ENCODE measurements at regions not wholly inside any gene's neighbourhood (a gene's known extent, or its start where the extent isn't known, plus 50 kb on each side); places are given as distances from the start of the nearest gene placed in this dataset.

DNA sequence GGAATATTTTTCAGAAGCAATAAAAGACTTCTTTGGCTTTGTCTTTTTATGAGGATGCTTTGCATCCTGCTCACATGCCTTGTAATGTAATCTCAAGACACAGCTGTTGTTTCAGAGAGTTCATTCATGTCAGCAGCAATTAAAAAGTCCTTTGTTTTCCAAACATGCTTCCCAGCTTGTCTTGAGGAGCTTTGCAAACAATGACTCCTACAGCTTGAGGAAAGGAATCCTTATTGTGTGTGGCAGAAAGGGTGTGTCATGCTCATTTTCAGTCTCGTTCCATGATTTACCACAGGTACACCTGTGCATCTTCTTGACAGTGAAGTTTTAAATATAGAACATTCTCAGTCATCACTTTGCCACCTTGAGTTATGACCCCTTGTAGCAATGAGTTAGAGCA, 139.2 kb upstream of the AADAT start:
- peak; percentile 66 for DNase-seq
- Histone ChIP-seq H3K27me3 (replicated peaks; ENCODE audit: insufficient read depth, low read length) (no peaks in the 10 kb centered on the region), H2AFZ (ENCODE audit: low read length) (no peak overlapping the region), H3K9me3 (replicated peaks; ENCODE audit: insufficient read depth, low read length) (no peaks in the 10 kb centered on the region), H3K79me2 (ENCODE audit: low read length) (no peaks in the 10 kb centered on the region), H3K9ac (ENCODE audit: low read length) (peak overlapping the region; percentile 23; the same call in 1 of the 2 replicates), H3K4me2 (ENCODE audit: low read depth, low read length) (peak overlapping the region; percentile 57), H3K4me1 (ENCODE audit: low read length) (peaks cover 54% of the 10 kb centered on the region), H3F3A (ENCODE audit: insufficient read depth, low read length) (peaks cover 16% of the 10 kb centered on the region), H3K36me3 (replicated peaks; ENCODE audit: insufficient read depth, low read length) (no peaks in the 10 kb centered on the region), H3K4me3 (ENCODE audit: low read length) (no peak overlapping the region), H3K9me2 (replicated peaks; ENCODE audit: insufficient read depth, low read length) (no peaks in the 10 kb centered on the region), H4K20me1 (ENCODE audit: insufficient read depth, low read length) (no peaks in the 10 kb centered on the region), H3K27ac (ENCODE audit: low read length) (peak overlapping the region; percentile 80)
- TF ChIP-seq EZH2phosphoT487 (IDR thresholded peaks at IDR 0.05; ENCODE audit: low read length): no peak
- TF ChIP-seq EZH2 (optimal IDR thresholded peaks at IDR 0.05; ENCODE audit: low read depth, low read length): no peak
- TF ChIP-seq, protein P1, sequence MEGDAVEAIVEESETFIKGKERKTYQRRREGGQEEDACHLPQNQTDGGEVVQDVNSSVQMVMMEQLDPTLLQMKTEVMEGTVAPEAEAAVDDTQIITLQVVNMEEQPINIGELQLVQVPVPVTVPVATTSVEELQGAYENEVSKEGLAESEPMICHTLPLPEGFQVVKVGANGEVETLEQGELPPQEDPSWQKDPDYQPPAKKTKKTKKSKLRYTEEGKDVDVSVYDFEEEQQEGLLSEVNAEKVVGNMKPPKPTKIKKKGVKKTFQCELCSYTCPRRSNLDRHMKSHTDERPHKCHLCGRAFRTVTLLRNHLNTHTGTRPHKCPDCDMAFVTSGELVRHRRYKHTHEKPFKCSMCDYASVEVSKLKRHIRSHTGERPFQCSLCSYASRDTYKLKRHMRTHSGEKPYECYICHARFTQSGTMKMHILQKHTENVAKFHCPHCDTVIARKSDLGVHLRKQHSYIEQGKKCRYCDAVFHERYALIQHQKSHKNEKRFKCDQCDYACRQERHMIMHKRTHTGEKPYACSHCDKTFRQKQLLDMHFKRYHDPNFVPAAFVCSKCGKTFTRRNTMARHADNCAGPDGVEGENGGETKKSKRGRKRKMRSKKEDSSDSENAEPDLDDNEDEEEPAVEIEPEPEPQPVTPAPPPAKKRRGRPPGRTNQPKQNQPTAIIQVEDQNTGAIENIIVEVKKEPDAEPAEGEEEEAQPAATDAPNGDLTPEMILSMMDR (IDR thresholded peaks at IDR 0.05; ENCODE audit: low read length): no peak

DNA sequence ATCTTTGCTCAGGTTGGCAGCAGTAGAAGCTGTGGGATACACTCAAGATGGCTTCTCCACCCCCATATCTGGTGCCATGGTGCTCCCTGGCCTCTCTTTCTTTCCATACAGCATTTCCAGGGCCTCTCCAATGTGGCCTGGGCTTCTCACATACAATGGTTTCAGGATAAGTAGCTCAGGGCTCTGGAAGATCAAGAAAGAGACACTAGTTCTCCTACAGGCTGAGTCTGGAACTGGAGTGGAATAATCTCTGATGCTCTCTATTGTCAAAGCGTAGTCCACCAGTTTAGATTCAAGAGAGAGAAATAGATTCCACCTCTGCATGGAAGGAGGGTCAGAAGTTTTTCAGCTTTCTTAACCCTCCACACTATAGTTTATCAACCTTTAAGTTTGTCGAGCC, 138.2 kb upstream of the AADAT start:
- no peak overlapping the region for H2AFZ ChIP-seq (ENCODE audit: low read length)
- H3K79me2 ChIP-seq (ENCODE audit: low read length): no peaks in the 10 kb centered on the region
- no peak overlapping the region for H3K4me3 ChIP-seq (ENCODE audit: low read length)
- TF ChIP-seq EZH2 (optimal IDR thresholded peaks at IDR 0.05; ENCODE audit: low read depth, low read length) (no peak), EZH2phosphoT487 (IDR thresholded peaks at IDR 0.05; ENCODE audit: low read length) (no peak)
- TF ChIP-seq, protein P1 (IDR thresholded peaks at IDR 0.05; ENCODE audit: low read length): no peak
- H3K9ac ChIP-seq (ENCODE audit: low read length): no peak overlapping the region
- H3K27ac ChIP-seq (ENCODE audit: low read length): no peak overlapping the region
- H4K20me1 ChIP-seq (ENCODE audit: insufficient read depth, low read length): no peaks in the 10 kb centered on the region
- no peak for DNase-seq
- H3K9me3 ChIP-seq (replicated peaks; ENCODE audit: insufficient read depth, low read length): no peaks in the 10 kb centered on the region
- peaks cover 54% of the 10 kb centered on the region for H3K4me1 ChIP-seq (ENCODE audit: low read length)
- no peaks in the 10 kb centered on the region for H3K36me3 ChIP-seq (replicated peaks; ENCODE audit: insufficient read depth, low read length)
- no peaks in the 10 kb centered on the region for H3K27me3 ChIP-seq (replicated peaks; ENCODE audit: insufficient read depth, low read length)
- peaks cover 16% of the 10 kb centered on the region for H3F3A ChIP-seq (ENCODE audit: insufficient read depth, low read length)
- H3K9me2 ChIP-seq (replicated peaks; ENCODE audit: insufficient read depth, low read length): no peaks in the 10 kb centered on the region
- H3K4me2 ChIP-seq (ENCODE audit: low read depth, low read length): no peak overlapping the region

DNA sequence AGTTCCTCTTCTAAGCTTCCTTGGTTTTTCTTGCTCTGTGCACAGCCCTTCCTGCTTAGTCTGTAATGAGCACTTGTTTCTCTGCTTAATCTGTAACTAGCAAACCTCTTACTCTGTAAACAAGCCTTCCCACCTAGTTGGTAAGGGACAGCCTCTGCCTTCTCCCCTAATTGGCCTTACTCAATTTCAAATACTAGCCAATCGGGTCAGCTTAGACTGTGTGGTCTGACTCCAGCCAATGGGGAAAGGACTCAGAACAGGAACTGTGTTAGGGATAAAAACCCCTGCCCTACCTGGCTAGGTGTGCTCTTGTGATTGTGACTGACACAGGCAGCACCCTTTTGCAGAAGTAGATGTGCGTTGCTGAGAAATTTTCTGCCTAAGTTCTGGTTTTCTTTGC, 136.5 kb upstream of the AADAT start:
- no peak overlapping the region for H3K27ac ChIP-seq (ENCODE audit: low read length)
- no peak overlapping the region for H2AFZ ChIP-seq (ENCODE audit: low read length)
- no peaks in the 10 kb centered on the region for H3K79me2 ChIP-seq (ENCODE audit: low read length)
- no peak overlapping the region for H3K9ac ChIP-seq (ENCODE audit: low read length)
- no peaks in the 10 kb centered on the region for H3K9me2 ChIP-seq (replicated peaks; ENCODE audit: insufficient read depth, low read length)
- no peaks in the 10 kb centered on the region for H4K20me1 ChIP-seq (ENCODE audit: insufficient read depth, low read length)
- H3K4me3 ChIP-seq (ENCODE audit: low read length): no peak overlapping the region
- no peaks in the 10 kb centered on the region for H3K27me3 ChIP-seq (replicated peaks; ENCODE audit: insufficient read depth, low read length)
- TF ChIP-seq EZH2phosphoT487 (IDR thresholded peaks at IDR 0.05; ENCODE audit: low read length): no peak
- no peak for TF ChIP-seq EZH2 (optimal IDR thresholded peaks at IDR 0.05; ENCODE audit: low read depth, low read length)
- TF ChIP-seq, protein P1 (IDR thresholded peaks at IDR 0.05; ENCODE audit: low read length): no peak
- peaks cover 16% of the 10 kb centered on the region for H3F3A ChIP-seq (ENCODE audit: insufficient read depth, low read length)
- no peak for DNase-seq
- peaks cover 54% of the 10 kb centered on the region for H3K4me1 ChIP-seq (ENCODE audit: low read length)
- H3K36me3 ChIP-seq (replicated peaks; ENCODE audit: insufficient read depth, low read length): no peaks in the 10 kb centered on the region
- H3K9me3 ChIP-seq (replicated peaks; ENCODE audit: insufficient read depth, low read length): no peaks in the 10 kb centered on the region
- H3K4me2 ChIP-seq (ENCODE audit: low read depth, low read length): no peak overlapping the region
